ENCODE measurements at regions not wholly inside any gene's neighbourhood (a gene's known extent, or its start where the extent isn't known, plus 50 kb on each side); places are given as distances from the start of the nearest gene placed in this dataset.

GRCh38 chr21:28358702-28359101, 634.0 kb downstream of the LTN1 start:
- no peak overlapping the region for H3K27ac Mint-ChIP-seq
- TF ChIP-seq, protein P1, sequence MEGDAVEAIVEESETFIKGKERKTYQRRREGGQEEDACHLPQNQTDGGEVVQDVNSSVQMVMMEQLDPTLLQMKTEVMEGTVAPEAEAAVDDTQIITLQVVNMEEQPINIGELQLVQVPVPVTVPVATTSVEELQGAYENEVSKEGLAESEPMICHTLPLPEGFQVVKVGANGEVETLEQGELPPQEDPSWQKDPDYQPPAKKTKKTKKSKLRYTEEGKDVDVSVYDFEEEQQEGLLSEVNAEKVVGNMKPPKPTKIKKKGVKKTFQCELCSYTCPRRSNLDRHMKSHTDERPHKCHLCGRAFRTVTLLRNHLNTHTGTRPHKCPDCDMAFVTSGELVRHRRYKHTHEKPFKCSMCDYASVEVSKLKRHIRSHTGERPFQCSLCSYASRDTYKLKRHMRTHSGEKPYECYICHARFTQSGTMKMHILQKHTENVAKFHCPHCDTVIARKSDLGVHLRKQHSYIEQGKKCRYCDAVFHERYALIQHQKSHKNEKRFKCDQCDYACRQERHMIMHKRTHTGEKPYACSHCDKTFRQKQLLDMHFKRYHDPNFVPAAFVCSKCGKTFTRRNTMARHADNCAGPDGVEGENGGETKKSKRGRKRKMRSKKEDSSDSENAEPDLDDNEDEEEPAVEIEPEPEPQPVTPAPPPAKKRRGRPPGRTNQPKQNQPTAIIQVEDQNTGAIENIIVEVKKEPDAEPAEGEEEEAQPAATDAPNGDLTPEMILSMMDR (IDR thresholded peaks at IDR 0.05): no peak

GRCh38 chr21:28358170-28358569, 634.5 kb downstream of the LTN1 start:
- Mint-ChIP-seq H3K36me3 (ENCODE audit: low read depth) (no peaks in the 10 kb centered on the region), H3K27ac (no peak overlapping the region), H3K9me3 (no peaks in the 10 kb centered on the region), H3K27me3 (ENCODE audit: low read depth, poor library complexity) (no peaks in the 10 kb centered on the region), H3K4me3 (no peak overlapping the region), H3K4me1 (no peaks in the 10 kb centered on the region)
- DNase-seq: no peak
- TF ChIP-seq, protein P1 (IDR thresholded peaks at IDR 0.05): no peak

More at GRCh38 chr21:28358702-28359101, 634.0 kb downstream of the LTN1 start:
- H3K36me3 Mint-ChIP-seq (ENCODE audit: low read depth): no peaks in the 10 kb centered on the region
- DNase-seq: no peak
- H3K4me1 Mint-ChIP-seq: no peaks in the 10 kb centered on the region
- no peak overlapping the region for H3K4me3 Mint-ChIP-seq
- no peaks in the 10 kb centered on the region for H3K9me3 Mint-ChIP-seq
- H3K27me3 Mint-ChIP-seq (ENCODE audit: low read depth, poor library complexity): no peaks in the 10 kb centered on the region

DNA sequence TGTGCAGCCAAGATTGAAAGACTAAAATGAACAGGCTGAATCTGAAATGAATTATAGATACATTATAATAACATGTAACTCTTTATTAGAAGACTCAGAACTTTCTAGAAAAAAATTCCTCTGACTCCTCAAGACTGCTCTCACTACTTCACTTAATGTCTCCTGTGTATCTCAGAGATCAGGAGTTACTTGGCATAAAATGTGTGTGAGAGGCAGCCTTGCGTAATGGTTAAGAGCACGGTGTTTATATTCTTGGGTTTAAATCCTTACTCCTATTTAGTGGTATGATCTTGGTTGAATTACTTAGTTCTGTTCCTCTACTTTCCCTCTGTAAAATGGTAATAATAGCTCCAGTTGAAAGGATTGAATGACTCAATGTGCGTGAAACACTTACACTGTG, 634.9 kb downstream of the LTN1 start:
- Mint-ChIP-seq H3K4me1 (no peaks in the 10 kb centered on the region), H3K27me3 (ENCODE audit: low read depth, poor library complexity) (no peaks in the 10 kb centered on the region), H3K4me3 (no peak overlapping the region), H3K36me3 (ENCODE audit: low read depth) (no peaks in the 10 kb centered on the region), H3K9me3 (no peaks in the 10 kb centered on the region), H3K27ac (no peak overlapping the region)
- TF ChIP-seq, protein P1 (IDR thresholded peaks at IDR 0.05): no peak
- no peak for DNase-seq

DNA sequence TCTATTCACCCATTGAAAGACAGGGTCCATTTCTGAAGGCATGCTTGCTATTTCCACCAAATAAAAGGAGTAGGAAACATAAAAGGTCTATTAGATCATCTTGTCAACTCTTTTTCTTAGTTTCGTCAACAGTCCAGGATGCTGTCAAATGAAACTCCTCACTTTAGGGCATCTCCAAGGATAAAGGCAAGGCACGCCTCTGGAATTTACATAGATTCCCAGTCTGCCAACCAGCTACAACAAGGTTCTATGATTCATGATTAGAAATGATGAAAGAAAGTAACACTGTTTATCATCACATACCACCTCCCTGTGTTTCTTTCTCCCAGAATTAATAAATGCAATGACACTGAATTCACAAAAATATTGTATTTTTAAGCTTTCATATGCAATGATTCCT, 636.3 kb downstream of the LTN1 start:
- Mint-ChIP-seq H3K27me3 (ENCODE audit: low read depth, poor library complexity) (no peaks in the 10 kb centered on the region), H3K9me3 (no peaks in the 10 kb centered on the region), H3K36me3 (ENCODE audit: low read depth) (no peaks in the 10 kb centered on the region), H3K27ac (no peak overlapping the region), H3K4me1 (no peaks in the 10 kb centered on the region), H3K4me3 (no peak overlapping the region)
- TF ChIP-seq, protein P1 (IDR thresholded peaks at IDR 0.05): no peak
- DNase-seq: no peak

DNA sequence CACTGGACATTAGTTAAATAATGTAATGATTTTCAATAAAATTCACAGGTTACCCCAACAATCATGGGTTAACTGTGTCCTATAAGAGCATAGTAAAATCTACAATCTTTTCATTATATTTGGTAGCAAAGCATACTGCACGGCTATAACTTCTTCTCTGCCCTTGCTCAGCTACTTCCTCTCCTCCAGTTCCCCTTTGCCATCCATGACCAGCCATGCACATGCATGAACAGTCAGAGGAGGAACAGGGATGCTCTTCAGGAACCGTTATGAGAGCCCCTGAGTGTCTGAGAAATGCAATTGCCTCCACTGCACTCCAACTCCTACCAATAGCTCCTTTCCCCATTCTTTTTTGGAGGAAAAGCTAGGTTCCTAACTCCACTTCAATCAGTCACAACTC, 646.7 kb downstream of the LTN1 start:
- DNase-seq: no peak
- no peaks in the 10 kb centered on the region for H3K27me3 Mint-ChIP-seq (ENCODE audit: low read depth, poor library complexity)
- TF ChIP-seq, protein P1 (IDR thresholded peaks at IDR 0.05): no peak
- no peak overlapping the region for H3K4me3 Mint-ChIP-seq
- no peaks in the 10 kb centered on the region for H3K36me3 Mint-ChIP-seq (ENCODE audit: low read depth)
- no peaks in the 10 kb centered on the region for H3K9me3 Mint-ChIP-seq
- no peak overlapping the region for H3K27ac Mint-ChIP-seq
- H3K4me1 Mint-ChIP-seq: no peaks in the 10 kb centered on the region

GRCh38 chr21:28344985-28345384, 647.7 kb downstream of the LTN1 start:
- Mint-ChIP-seq H3K4me3 (no peak overlapping the region), H3K27me3 (ENCODE audit: low read depth, poor library complexity) (no peaks in the 10 kb centered on the region), H3K27ac (no peak overlapping the region), H3K9me3 (no peaks in the 10 kb centered on the region), H3K36me3 (ENCODE audit: low read depth) (no peaks in the 10 kb centered on the region), H3K4me1 (no peaks in the 10 kb centered on the region)
- no peak for DNase-seq
- TF ChIP-seq, protein P1 (IDR thresholded peaks at IDR 0.05): no peak

Measured in nephron progenitor cell (in vitro differentiated cells).